ENCODE measurements at regions not wholly inside any gene's neighbourhood (a gene's known extent, or its start where the extent isn't known, plus 50 kb on each side); places are given as distances from the start of the nearest gene placed in this dataset.

DNA sequence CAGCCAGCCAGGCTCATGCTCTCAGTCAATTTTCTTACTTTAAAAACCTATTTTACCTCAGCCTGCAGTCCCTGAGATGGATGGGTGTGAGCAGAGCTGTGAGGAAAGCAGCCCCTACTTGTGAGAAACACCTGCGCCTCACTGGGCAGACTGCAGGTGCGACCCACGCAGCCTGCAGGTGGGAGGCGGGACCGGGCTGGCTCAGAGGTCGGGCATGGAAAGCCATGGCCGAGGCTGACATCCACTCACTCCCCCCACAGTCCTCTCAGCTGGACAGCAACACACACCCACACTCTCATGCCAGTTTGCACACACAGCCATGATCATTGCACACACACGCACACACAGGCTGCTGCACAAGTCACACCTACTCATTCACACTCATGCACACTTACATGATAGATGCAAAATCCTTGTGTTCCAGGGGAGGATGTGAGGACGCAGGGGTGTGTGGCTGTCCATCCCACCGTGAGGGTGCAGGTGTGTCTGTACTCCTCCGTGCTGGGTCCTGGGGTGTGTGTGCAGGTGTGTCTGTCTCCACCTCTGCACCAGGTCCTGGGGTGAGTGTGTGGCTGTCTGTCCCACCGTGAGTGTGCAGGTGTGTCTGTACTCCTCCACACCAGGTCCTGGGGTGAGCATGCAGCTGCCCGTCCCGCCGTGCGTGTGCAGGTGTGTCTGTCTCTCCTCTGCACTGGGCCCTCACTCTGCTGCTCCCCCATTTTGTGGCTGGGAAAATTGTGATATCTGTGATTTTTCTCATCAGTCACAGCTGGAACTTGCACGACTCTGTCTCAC, 166.5 kb downstream of the RTP5 start:
- TF ChIP-seq POLR2A (IDR thresholded peaks at IDR 0.05) (no peak), EP300 (IDR thresholded peaks at IDR 0.05) (no peak)
- TF ChIP-seq, protein P1, sequence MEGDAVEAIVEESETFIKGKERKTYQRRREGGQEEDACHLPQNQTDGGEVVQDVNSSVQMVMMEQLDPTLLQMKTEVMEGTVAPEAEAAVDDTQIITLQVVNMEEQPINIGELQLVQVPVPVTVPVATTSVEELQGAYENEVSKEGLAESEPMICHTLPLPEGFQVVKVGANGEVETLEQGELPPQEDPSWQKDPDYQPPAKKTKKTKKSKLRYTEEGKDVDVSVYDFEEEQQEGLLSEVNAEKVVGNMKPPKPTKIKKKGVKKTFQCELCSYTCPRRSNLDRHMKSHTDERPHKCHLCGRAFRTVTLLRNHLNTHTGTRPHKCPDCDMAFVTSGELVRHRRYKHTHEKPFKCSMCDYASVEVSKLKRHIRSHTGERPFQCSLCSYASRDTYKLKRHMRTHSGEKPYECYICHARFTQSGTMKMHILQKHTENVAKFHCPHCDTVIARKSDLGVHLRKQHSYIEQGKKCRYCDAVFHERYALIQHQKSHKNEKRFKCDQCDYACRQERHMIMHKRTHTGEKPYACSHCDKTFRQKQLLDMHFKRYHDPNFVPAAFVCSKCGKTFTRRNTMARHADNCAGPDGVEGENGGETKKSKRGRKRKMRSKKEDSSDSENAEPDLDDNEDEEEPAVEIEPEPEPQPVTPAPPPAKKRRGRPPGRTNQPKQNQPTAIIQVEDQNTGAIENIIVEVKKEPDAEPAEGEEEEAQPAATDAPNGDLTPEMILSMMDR (IDR thresholded peaks at IDR 0.05), result no peak
